Upper lobe of right lung (tissue), 1 donor: ENCODE measurements at regions not wholly inside any gene's neighbourhood (a gene's known extent, or its start where the extent isn't known, plus 50 kb on each side); places are given as distances from the start of the nearest gene placed in this dataset.

Experiments
- ATAC-seq: fragments of 200-7000 bp; cut with Tn5 transposase; one replicate; pipeline ENCODE4 v1.9.1; 2020; ENCODE audit warnings: mild to moderate bottlenecking, moderate library complexity
- DNase-seq: peaks from one replicate; pipeline ENCODE4 v3.0.0-alpha.2; 2020
- H3K27ac ChIP-seq: fragments of 200-600 bp; one replicate; pipeline ENCODE4 v1.8.0; 2022
- H3K27me3 ChIP-seq: fragments of 200-600 bp; one replicate; pipeline ENCODE4 v1.8.0; 2022; ENCODE audit warnings: mild to moderate bottlenecking
- H3K36me3 ChIP-seq: fragments of 200-600 bp; one replicate; pipeline ENCODE4 v1.8.0; 2022
- H3K4me1 ChIP-seq: fragments of 200-600 bp; one replicate; pipeline ENCODE4 v1.8.0; 2022
- H3K4me3 ChIP-seq: fragments of 200-600 bp; one replicate; pipeline ENCODE4 v1.8.0; 2022; ENCODE audit warnings: mild to moderate bottlenecking
- H3K9me3 ChIP-seq: fragments of 200-600 bp; one replicate; pipeline ENCODE4 v1.8.0; 2022
- CTCF ChIP-seq: fragments of 200-600 bp; IDR thresholded peaks from one replicate; pipeline ENCODE4 v1.8.0; 2022; ENCODE audit warnings: antibody characterized with exemption
- intact Hi-C: fragments of 100-400 bp; cut with DNase I; formaldehyde crosslinking; loops from one replicate; pipeline ENCODE4 v1.11.0; 2022
- donor health status: DM: no; HTN: yes; CAD: no; lungs with severe emphysema.

- H3K27ac ChIP-seq = no peak overlapping the region
- TF ChIP-seq CTCF = no peak
- no peaks in the 10 kb centered on the region for H3K4me1 ChIP-seq
- H3K36me3 ChIP-seq = no peaks in the 10 kb centered on the region
- no peak overlapping the region for H3K4me3 ChIP-seq
- no peaks in the 10 kb centered on the region for H3K27me3 ChIP-seq
- intact Hi-C loops = no loop called here
- no peaks in the 10 kb centered on the region for H3K9me3 ChIP-seq
- peak; percentile 80 for ATAC-seq
- no peak for DNase-seq
Measured at GRCh38 chr3:3632449-3632848, 166.8 kb upstream of the LRRN1 start.

GRCh38 chr3:3631114-3631513 lies 168.1 kb upstream of the LRRN1 start:
- Histone ChIP-seq H3K4me1 (no peaks in the 10 kb centered on the region), H3K4me3 (no peak overlapping the region), H3K27me3 (no peaks in the 10 kb centered on the region), H3K27ac (no peak overlapping the region), H3K36me3 (no peaks in the 10 kb centered on the region), H3K9me3 (no peaks in the 10 kb centered on the region)
- no peak for ATAC-seq
- TF ChIP-seq CTCF = no peak
- no peak for DNase-seq
- intact Hi-C loops = no loop called here

GRCh38 chr3:3629911-3630310 lies 169.3 kb upstream of the LRRN1 start:
- ATAC-seq (no peak), DNase-seq (no peak)
- TF ChIP-seq CTCF = no peak
- intact Hi-C loops = no loop called here
- H3K4me3 ChIP-seq = no peak overlapping the region
- H3K9me3 ChIP-seq = no peaks in the 10 kb centered on the region
- no peaks in the 10 kb centered on the region for H3K27me3 ChIP-seq
- H3K27ac ChIP-seq = no peak overlapping the region
- H3K36me3 ChIP-seq = no peaks in the 10 kb centered on the region
- H3K4me1 ChIP-seq = no peaks in the 10 kb centered on the region

GRCh38 chr3:3628676-3629328 lies 170.4 kb upstream of the LRRN1 start:
- intact Hi-C loops = no loop called here

GRCh38 chr3:3627114-3627513 lies 172.1 kb upstream of the LRRN1 start:
- no peaks in the 10 kb centered on the region for H3K36me3 ChIP-seq
- no peaks in the 10 kb centered on the region for H3K9me3 ChIP-seq
- no peak for TF ChIP-seq CTCF
- DNase-seq (no peak), ATAC-seq (no peak)
- H3K4me1 ChIP-seq = no peaks in the 10 kb centered on the region
- intact Hi-C loops = no loop called here
- H3K4me3 ChIP-seq = no peak overlapping the region
- no peaks in the 10 kb centered on the region for H3K27me3 ChIP-seq
- H3K27ac ChIP-seq = no peak overlapping the region

More at GRCh38 chr3:3628676-3629328, 170.4 kb upstream of the LRRN1 start:
- Histone ChIP-seq H3K36me3 (no peaks in the 10 kb centered on the region), H3K27ac (no peak overlapping the region), H3K4me1 (no peaks in the 10 kb centered on the region), H3K4me3 (no peak overlapping the region), H3K9me3 (no peaks in the 10 kb centered on the region), H3K27me3 (no peaks in the 10 kb centered on the region)
- no peak for TF ChIP-seq CTCF
- ATAC-seq (no peak), DNase-seq (no peak)
